ENCODE measurements at regions not wholly inside any gene's neighbourhood (a gene's known extent, or its start where the extent isn't known, plus 50 kb on each side); places are given as distances from the start of the nearest gene placed in this dataset.

DNA sequence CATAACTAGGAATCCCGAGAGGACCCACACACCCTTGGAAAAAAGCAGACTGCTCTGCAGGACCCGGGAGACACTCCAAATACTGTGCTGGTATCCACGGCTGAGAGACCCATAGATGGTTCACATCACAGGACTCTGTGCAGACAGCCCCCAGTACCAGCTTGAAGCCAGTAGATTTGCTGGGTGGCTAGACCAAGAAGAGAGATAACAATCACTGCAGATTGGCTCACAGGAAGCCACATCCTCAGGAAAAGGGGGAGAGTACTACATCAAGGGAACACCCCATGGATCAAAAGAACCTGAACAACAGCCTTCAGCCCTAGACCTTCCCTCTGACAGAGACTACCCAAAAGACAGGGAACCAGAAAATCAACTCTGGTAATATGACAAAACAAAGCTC lies 223.8 kb upstream of the LRATD1 start:
- ChIA-PET POLR2A (no interaction called here), CTCF (no interaction called here)
- Mint-ChIP-seq H3K27ac (no peak overlapping the region), H3K4me3 (no peak overlapping the region), H3K9me3 (peaks cover 6% of the 10 kb centered on the region), H3K27me3 (no peaks in the 10 kb centered on the region), H3K36me3 (ENCODE audit: low read depth) (no peaks in the 10 kb centered on the region), H3K4me1 (ENCODE audit: low read depth) (no peaks in the 10 kb centered on the region)
- TF ChIP-seq, protein P1, sequence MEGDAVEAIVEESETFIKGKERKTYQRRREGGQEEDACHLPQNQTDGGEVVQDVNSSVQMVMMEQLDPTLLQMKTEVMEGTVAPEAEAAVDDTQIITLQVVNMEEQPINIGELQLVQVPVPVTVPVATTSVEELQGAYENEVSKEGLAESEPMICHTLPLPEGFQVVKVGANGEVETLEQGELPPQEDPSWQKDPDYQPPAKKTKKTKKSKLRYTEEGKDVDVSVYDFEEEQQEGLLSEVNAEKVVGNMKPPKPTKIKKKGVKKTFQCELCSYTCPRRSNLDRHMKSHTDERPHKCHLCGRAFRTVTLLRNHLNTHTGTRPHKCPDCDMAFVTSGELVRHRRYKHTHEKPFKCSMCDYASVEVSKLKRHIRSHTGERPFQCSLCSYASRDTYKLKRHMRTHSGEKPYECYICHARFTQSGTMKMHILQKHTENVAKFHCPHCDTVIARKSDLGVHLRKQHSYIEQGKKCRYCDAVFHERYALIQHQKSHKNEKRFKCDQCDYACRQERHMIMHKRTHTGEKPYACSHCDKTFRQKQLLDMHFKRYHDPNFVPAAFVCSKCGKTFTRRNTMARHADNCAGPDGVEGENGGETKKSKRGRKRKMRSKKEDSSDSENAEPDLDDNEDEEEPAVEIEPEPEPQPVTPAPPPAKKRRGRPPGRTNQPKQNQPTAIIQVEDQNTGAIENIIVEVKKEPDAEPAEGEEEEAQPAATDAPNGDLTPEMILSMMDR (IDR thresholded peaks at IDR 0.05): no peak
- DNase-seq (no peak), ATAC-seq (no peak)
- intact Hi-C loops (cut with micrococcal nuclease): no loop called here

DNA sequence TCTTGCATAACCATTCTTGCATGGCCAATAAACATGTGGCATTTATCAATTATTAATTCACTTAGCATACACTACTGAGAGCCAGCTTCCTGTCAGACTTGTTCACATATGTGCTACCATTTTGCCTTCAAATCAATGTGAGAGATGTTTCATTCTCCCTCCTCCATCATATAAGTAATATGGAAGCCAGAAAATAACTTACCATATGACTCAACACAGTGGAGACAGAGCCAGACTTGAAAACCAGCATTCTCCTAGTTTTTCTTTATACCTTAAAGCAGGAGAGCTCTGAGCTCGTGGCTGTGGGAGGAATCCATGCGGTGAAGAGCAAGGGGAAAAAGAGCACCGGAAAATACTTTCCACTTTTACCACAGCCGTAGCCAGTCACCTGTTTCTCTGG lies 215.0 kb upstream of the LRATD1 start:
- peaks cover 10% of the 10 kb centered on the region for H3K9me3 Mint-ChIP-seq
- no peak for ATAC-seq
- no peak overlapping the region for H3K4me3 Mint-ChIP-seq
- no peak for DNase-seq
- TF ChIP-seq, protein P1 (IDR thresholded peaks at IDR 0.05): no peak
- ChIA-PET CTCF (no interaction called here), POLR2A (no interaction called here)
- no peaks in the 10 kb centered on the region for H3K4me1 Mint-ChIP-seq (ENCODE audit: low read depth)
- intact Hi-C loops (cut with micrococcal nuclease): no loop called here
- no peaks in the 10 kb centered on the region for H3K27me3 Mint-ChIP-seq
- H3K36me3 Mint-ChIP-seq (ENCODE audit: low read depth): no peaks in the 10 kb centered on the region
- H3K27ac Mint-ChIP-seq: no peak overlapping the region

DNA sequence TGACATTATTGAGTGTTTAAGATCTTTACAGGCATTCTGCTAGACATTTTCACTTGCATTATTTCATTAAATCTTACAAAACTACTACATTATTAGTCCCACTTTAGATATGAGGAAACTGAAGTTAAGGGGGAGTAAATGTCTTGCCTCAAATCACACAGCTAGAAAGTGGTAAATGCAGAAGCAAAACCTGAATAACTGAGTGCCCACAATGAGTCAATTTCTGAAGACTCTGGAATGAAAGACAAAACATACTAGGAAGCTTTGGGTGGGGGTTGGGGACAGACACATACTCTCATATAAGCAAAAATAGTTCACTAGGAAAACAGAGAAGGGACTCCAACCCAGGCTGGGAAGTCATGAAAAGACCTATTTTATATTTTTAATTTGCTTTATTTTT lies 214.4 kb upstream of the LRATD1 start:
- intact Hi-C loops (cut with micrococcal nuclease): no loop called here
- no peaks in the 10 kb centered on the region for H3K27me3 Mint-ChIP-seq
- no peak for DNase-seq
- no peak for ATAC-seq
- POLR2A ChIA-PET: no interaction called here
- H3K27ac Mint-ChIP-seq: no peak overlapping the region
- H3K9me3 Mint-ChIP-seq: peaks cover 8% of the 10 kb centered on the region
- TF ChIP-seq, protein P1 (IDR thresholded peaks at IDR 0.05): no peak
- no peaks in the 10 kb centered on the region for H3K4me1 Mint-ChIP-seq (ENCODE audit: low read depth)
- no peaks in the 10 kb centered on the region for H3K36me3 Mint-ChIP-seq (ENCODE audit: low read depth)
- CTCF ChIA-PET: no interaction called here
- no peak overlapping the region for H3K4me3 Mint-ChIP-seq

DNA sequence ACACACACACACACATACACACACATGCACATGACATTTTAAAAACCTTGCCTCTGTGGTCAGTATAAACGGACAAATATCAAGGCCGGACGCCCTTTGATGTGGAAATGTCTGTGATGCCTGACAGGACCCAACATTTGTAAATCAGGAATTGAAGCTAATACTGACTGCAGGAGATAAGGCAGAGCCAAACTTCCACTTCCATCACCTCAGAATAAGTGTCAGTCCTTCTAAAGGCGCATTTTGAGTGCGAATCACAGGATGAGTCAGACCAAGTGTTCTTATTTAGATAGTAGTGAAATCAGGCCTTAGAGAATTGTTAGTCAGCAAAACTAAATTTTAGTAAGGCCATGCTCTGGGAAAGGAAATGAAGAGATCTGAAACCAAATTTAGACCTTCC lies 211.7 kb upstream of the LRATD1 start:
- no peak overlapping the region for H3K4me3 Mint-ChIP-seq
- ChIA-PET CTCF (no interaction called here), POLR2A (no interaction called here)
- intact Hi-C loops (cut with micrococcal nuclease): no loop called here
- no peaks in the 10 kb centered on the region for H3K27me3 Mint-ChIP-seq
- no peaks in the 10 kb centered on the region for H3K4me1 Mint-ChIP-seq (ENCODE audit: low read depth)
- no peak overlapping the region for H3K27ac Mint-ChIP-seq
- no peaks in the 10 kb centered on the region for H3K36me3 Mint-ChIP-seq (ENCODE audit: low read depth)
- ATAC-seq: no peak
- DNase-seq: no peak
- TF ChIP-seq, protein P1 (IDR thresholded peaks at IDR 0.05): no peak
- H3K9me3 Mint-ChIP-seq: peaks cover 4% of the 10 kb centered on the region

DNA sequence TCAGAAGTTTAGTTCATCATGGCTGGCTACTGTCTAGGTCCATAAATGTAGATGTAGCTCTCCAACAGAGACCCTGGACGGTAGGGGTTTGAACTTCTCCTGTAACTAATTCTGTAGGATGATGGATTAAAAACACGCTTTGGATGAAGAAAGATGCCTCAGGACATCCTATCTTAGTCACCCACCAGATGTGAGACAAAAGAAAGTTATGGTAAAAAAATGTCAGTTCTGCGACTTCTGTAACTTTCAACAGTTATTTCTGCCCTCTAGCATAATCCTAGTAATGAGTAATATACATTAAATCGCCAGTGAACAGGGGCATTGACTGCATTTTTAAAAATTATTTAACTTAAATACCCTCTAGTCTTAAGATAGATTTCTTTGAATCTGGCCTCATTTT lies 210.1 kb upstream of the LRATD1 start:
- Mint-ChIP-seq H3K27ac (no peak overlapping the region), H3K4me1 (ENCODE audit: low read depth) (no peaks in the 10 kb centered on the region), H3K27me3 (no peaks in the 10 kb centered on the region), H3K9me3 (peaks cover 6% of the 10 kb centered on the region), H3K36me3 (ENCODE audit: low read depth) (no peaks in the 10 kb centered on the region), H3K4me3 (no peak overlapping the region)
- TF ChIP-seq, protein P1 (IDR thresholded peaks at IDR 0.05): no peak
- intact Hi-C loops (cut with micrococcal nuclease): no loop called here
- CTCF ChIA-PET: no interaction called here
- ATAC-seq (no peak), DNase-seq (no peak)
- POLR2A ChIA-PET: no interaction called here

Data from activated CD8-positive, alpha-beta T cell treated with anti-CD3 and anti-CD28 coated beads for 36 hours (primary cell).